WTC11 (cell line): ENCODE measurements at regions not wholly inside any gene's neighbourhood (a gene's known extent, or its start where the extent isn't known, plus 50 kb on each side); places are given as distances from the start of the nearest gene placed in this dataset.

ENCODE experiments used
- ELF4 ChIP-seq: sonication (generic); formaldehyde crosslinking; IDR thresholded peaks from 2 replicates; pipeline ENCODE4 v1.8.1; 2022; ENCODE audit warnings: low read depth, mild to moderate bottlenecking, moderate library complexity, missing genetic modification reagents
- ETV6 ChIP-seq: sonication (generic); formaldehyde crosslinking; IDR thresholded peaks from 2 replicates; pipeline ENCODE4 v1.8.1; 2022; ENCODE audit warnings: mild to moderate bottlenecking, missing genetic modification reagents
- GABPB1 ChIP-seq: sonication (generic); formaldehyde crosslinking; IDR thresholded peaks from 2 replicates; pipeline ENCODE4 v1.8.1; 2023; ENCODE audit warnings: mild to moderate bottlenecking, missing genetic modification reagents
- KAT7 ChIP-seq: sonication (generic); formaldehyde crosslinking; IDR thresholded peaks from 2 replicates; pipeline ENCODE4 v1.8.1; 2023; ENCODE audit warnings: missing genetic modification reagents, mild to moderate bottlenecking, borderline replicate concordance
- MAX ChIP-seq: sonication (generic); formaldehyde crosslinking; IDR thresholded peaks from 2 replicates; pipeline ENCODE4 v1.8.0; 2022; ENCODE audit warnings: mild to moderate bottlenecking, missing genetic modification reagents
- RELA ChIP-seq: sonication (generic); formaldehyde crosslinking; IDR thresholded peaks from 2 replicates; pipeline ENCODE4 v1.8.1; 2022; ENCODE audit warnings: missing genetic modification reagents, mild to moderate bottlenecking, borderline replicate concordance
- ZNF232 ChIP-seq: sonication (generic); formaldehyde crosslinking; IDR thresholded peaks from 2 replicates; pipeline ENCODE4 v1.8.0; 2022; ENCODE audit warnings: mild to moderate bottlenecking, missing genetic modification reagents
- TF ChIP-seq, protein P1 (sequence below): fragments of 200-600 bp; IDR thresholded peaks from 2 replicates; pipeline ENCODE4 v1.8.0; 2022; ENCODE audit warnings: antibody characterized with exemption
- TF ChIP-seq, protein P2 (sequence below): sonication (generic); formaldehyde crosslinking; IDR thresholded peaks from 2 replicates; pipeline ENCODE4 v1.8.1; 2023; ENCODE audit warnings: mild to moderate bottlenecking, missing genetic modification reagents
- TF ChIP-seq, protein P3 (sequence below): sonication (generic); formaldehyde crosslinking; IDR thresholded peaks from 2 replicates; pipeline ENCODE4 v1.8.1; 2022; ENCODE audit warnings: low read depth, missing genetic modification reagents, borderline replicate concordance

DNA sequence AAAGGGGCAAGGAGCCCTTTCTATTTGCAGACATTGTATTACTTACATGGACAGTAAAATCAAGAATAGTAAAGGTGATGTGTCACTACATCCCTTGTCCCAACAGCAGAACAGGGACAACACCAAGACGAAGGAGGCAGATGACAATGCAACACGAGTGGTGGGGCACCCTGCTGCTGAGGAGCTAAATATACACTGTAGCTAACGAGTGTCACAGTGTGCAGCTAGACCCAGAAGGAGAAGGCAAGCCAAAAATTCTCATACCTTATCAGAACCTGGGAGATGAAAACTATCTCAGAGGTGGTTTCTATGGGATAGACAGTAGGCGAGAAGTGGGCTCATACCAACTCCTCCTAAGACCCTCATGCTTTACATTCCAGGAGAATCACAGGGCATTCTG lies 518.4 kb upstream of the LRRTM1 start:
- TF ChIP-seq, protein P1, sequence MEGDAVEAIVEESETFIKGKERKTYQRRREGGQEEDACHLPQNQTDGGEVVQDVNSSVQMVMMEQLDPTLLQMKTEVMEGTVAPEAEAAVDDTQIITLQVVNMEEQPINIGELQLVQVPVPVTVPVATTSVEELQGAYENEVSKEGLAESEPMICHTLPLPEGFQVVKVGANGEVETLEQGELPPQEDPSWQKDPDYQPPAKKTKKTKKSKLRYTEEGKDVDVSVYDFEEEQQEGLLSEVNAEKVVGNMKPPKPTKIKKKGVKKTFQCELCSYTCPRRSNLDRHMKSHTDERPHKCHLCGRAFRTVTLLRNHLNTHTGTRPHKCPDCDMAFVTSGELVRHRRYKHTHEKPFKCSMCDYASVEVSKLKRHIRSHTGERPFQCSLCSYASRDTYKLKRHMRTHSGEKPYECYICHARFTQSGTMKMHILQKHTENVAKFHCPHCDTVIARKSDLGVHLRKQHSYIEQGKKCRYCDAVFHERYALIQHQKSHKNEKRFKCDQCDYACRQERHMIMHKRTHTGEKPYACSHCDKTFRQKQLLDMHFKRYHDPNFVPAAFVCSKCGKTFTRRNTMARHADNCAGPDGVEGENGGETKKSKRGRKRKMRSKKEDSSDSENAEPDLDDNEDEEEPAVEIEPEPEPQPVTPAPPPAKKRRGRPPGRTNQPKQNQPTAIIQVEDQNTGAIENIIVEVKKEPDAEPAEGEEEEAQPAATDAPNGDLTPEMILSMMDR = no peak
- TF ChIP-seq, protein P2, sequence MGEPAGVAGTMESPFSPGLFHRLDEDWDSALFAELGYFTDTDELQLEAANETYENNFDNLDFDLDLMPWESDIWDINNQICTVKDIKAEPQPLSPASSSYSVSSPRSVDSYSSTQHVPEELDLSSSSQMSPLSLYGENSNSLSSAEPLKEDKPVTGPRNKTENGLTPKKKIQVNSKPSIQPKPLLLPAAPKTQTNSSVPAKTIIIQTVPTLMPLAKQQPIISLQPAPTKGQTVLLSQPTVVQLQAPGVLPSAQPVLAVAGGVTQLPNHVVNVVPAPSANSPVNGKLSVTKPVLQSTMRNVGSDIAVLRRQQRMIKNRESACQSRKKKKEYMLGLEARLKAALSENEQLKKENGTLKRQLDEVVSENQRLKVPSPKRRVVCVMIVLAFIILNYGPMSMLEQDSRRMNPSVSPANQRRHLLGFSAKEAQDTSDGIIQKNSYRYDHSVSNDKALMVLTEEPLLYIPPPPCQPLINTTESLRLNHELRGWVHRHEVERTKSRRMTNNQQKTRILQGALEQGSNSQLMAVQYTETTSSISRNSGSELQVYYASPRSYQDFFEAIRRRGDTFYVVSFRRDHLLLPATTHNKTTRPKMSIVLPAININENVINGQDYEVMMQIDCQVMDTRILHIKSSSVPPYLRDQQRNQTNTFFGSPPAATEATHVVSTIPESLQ (CRISPR knock-in tag) = no peak
- TF ChIP-seq, protein P3, sequence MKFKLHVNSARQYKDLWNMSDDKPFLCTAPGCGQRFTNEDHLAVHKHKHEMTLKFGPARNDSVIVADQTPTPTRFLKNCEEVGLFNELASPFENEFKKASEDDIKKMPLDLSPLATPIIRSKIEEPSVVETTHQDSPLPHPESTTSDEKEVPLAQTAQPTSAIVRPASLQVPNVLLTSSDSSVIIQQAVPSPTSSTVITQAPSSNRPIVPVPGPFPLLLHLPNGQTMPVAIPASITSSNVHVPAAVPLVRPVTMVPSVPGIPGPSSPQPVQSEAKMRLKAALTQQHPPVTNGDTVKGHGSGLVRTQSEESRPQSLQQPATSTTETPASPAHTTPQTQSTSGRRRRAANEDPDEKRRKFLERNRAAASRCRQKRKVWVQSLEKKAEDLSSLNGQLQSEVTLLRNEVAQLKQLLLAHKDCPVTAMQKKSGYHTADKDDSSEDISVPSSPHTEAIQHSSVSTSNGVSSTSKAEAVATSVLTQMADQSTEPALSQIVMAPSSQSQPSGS (CRISPR knock-in tag) = no peak
- TF ChIP-seq ZNF232 (CRISPR knock-in tag) (no peak), GABPB1 (CRISPR knock-in tag) (no peak), ETV6 (CRISPR knock-in tag) (no peak), KAT7 (no peak), MAX (CRISPR knock-in tag) (no peak), RELA (CRISPR knock-in tag) (no peak), ELF4 (CRISPR knock-in tag) (no peak)
